M059J (cell line): ENCODE measurements at regions not wholly inside any gene's neighbourhood (a gene's known extent, or its start where the extent isn't known, plus 50 kb on each side); places are given as distances from the start of the nearest gene placed in this dataset.
"Not testable (repeated sequence)": the region's sequence is repeated elsewhere in the genome, so short reads cannot be mapped to it uniquely, and the experiment has no call there.

Source experiments
- DNase-seq: peaks from one replicate; pipeline ENCODE4 v3.0.0-alpha.2; 2012; ENCODE audit warnings: low read depth

- no peak for DNase-seq
These were observed 1603.1 kb upstream of the CELF4 start for GRCh38 chr18:39168723-39169122.

GRCh38 chr18:39167990-39168389 is 1602.4 kb upstream of the CELF4 start:
- no peak for DNase-seq

GRCh38 chr18:39166776-39167175 is 1601.2 kb upstream of the CELF4 start:
- peak; percentile 33 for DNase-seq

GRCh38 chr18:39162013-39162827 is 1596.6 kb upstream of the CELF4 start:
- no peak for DNase-seq

GRCh38 chr18:39149211-39149806 is 1583.7 kb upstream of the CELF4 start:
- peak; percentile 20 for DNase-seq

GRCh38 chr18:39134255-39134654 is 1568.7 kb upstream of the CELF4 start:
- no peak for DNase-seq

- DNase-seq: not testable (repeated sequence)
These were observed 1561.9 kb upstream of the CELF4 start for GRCh38 chr18:39127538-39127937.

GRCh38 chr18:39113790-39114189 is 1548.2 kb upstream of the CELF4 start:
- no peak for DNase-seq

GRCh38 chr18:39105104-39105503 is 1539.5 kb upstream of the CELF4 start:
- DNase-seq: no peak

GRCh38 chr18:39072970-39073369 is 1507.4 kb upstream of the CELF4 start:
- DNase-seq: no peak

GRCh38 chr18:39062426-39062825 is 1496.8 kb upstream of the CELF4 start:
- DNase-seq: no peak

GRCh38 chr18:39058386-39059000 is 1492.9 kb upstream of the CELF4 start:
- no peak for DNase-seq

GRCh38 chr18:39057423-39058064 is 1491.9 kb upstream of the CELF4 start:
- DNase-seq: peak; percentile 46

- no peak for DNase-seq
These were observed 1488.0 kb upstream of the CELF4 start for GRCh38 chr18:39053571-39053970.

GRCh38 chr18:39051013-39051412 is 1485.4 kb upstream of the CELF4 start:
- peak; percentile 59 for DNase-seq

- no peak for DNase-seq
These were observed 1474.2 kb upstream of the CELF4 start for GRCh38 chr18:39039813-39040212.

GRCh38 chr18:39037925-39038324 is 1472.3 kb upstream of the CELF4 start:
- no peak for DNase-seq

- no peak for DNase-seq
These were observed 1467.7 kb upstream of the CELF4 start for GRCh38 chr18:39033312-39033711.

- no peak for DNase-seq
These were observed 1466.0 kb upstream of the CELF4 start for GRCh38 chr18:39031647-39032046.

- DNase-seq: no peak
These were observed 1464.6 kb upstream of the CELF4 start for GRCh38 chr18:39030124-39030655.

GRCh38 chr18:39025531-39025930 is 1459.9 kb upstream of the CELF4 start:
- DNase-seq: no peak

- DNase-seq: no peak
These were observed 1454.4 kb upstream of the CELF4 start for GRCh38 chr18:39019989-39020388.
